GM08714 (cell line): ENCODE measurements at regions not wholly inside any gene's neighbourhood (a gene's known extent, or its start where the extent isn't known, plus 50 kb on each side); places are given as distances from the start of the nearest gene placed in this dataset.
"Not testable (repeated sequence)": the region's sequence is repeated elsewhere in the genome, so short reads cannot be mapped to it uniquely, and the experiment has no call there.

Experiments
- H3K4me3 ChIP-seq: fragments of 200-500 bp; sonication (Bioruptor generic); 2 replicates; pipeline ENCODE4 v1.5.1; 2014; ENCODE audit warnings: mild to moderate bottlenecking, low read length, inconsistent platforms
- ZNF274 ChIP-seq: IDR thresholded peaks from 2 replicates; pipeline ENCODE4 v1.6.1; 2012; ENCODE audit warnings: mild to moderate bottlenecking, low read depth, low read length

GRCh38 chr19:30959011-30959410, 390.2 kb downstream of the TSHZ3 start:
- TF ChIP-seq ZNF274: no peak
- no peak overlapping the region for H3K4me3 ChIP-seq

DNA sequence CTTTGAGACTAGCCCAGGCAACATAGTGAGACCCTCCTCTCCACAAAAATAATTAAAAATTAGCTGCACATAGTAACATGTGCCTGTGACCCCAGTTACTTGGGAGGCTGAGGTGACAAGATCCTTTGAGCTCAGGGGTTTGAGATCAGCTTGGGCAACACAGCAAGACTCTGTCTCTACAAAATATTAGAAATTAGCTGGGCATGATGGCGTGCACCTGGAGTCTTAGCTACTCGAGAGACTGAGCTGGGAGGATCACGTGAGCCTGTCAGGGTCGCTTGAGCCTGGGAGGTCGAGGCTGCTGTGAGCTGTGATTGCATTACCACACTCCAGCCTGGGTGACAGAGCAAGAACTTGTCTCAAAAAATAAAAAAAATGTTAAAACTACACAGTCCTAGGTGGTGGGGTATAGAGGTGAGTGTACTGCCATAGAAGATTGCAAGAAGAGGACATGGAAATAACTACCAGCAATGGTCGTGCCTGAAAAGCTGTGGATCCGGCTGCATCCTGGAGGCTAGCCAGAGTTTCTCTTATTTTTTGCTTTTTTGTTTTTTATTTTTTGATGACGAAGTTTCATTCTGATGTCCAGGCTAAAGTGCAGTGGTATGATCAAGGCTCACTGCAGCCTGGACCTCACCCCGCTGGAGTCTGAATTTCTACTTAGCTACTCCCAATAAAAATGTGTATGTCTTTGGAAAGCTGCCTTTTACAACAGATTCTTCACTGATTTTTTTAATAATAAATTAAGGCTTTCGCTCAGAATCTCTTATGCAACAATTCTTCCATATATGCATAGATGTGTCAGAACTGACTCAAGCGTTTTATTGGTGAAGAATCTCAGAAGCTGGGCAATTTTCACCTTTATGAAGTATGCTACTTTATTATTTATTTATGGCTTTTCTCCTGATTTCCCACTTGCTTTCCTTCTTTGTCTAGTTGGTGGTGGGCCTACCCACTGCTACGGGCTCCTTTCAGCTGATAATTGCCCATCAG, 393.8 kb downstream of the TSHZ3 start:
- no peak for TF ChIP-seq ZNF274
- no peak overlapping the region for H3K4me3 ChIP-seq

GRCh38 chr19:30944276-30944932, 404.8 kb downstream of the TSHZ3 start:
- H3K4me3 ChIP-seq: not testable (repeated sequence)

DNA sequence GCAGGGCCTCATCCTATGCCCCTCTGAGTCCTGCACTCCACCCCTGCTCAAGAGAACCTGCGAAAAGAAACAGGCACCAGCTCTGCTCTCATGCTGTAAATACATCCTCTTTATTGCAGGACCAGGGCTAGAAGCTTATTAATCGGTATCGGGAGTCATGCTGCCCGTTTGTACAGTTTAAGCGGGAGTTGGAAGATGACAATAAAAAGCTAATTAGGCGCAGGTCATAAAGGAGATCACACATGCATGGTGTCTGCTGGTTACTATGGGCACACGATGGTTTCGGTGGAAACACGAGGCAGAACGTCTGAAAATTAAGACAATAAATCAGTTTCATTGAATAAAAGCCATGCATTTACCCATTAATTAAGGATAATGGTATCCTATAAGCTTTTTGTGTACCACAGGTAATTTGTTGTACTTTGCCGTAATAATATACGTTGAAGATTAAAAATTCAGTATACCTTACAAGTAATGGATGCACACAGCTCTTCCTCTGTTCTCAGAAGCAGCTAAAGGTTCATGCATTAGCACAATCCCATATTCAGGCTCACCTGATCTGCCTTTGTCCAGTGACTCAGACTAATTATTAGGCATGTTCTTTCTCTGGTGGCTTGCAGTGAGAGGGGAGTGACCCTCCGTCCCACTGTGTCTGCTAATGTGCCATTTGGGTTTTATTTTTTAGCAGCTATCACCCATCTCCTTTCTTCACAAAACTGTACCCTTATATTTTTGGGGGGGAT, 406.0 kb downstream of the TSHZ3 start:
- TF ChIP-seq ZNF274: no peak
- H3K4me3 ChIP-seq: no peak overlapping the region

- TF ChIP-seq ZNF274: no peak
These were observed 406.6 kb downstream of the TSHZ3 start for GRCh38 chr19:30942636-30943035.

GRCh38 chr19:30941591-30941990, 407.6 kb downstream of the TSHZ3 start:
- no peak for TF ChIP-seq ZNF274
- H3K4me3 ChIP-seq: no peak overlapping the region

More at GRCh38 chr19:30942636-30943035, 406.6 kb downstream of the TSHZ3 start:
- no peak overlapping the region for H3K4me3 ChIP-seq

GRCh38 chr19:30936276-30936675, 413.0 kb downstream of the TSHZ3 start:
- H3K4me3 ChIP-seq: no peak overlapping the region
- no peak for TF ChIP-seq ZNF274

GRCh38 chr19:30935146-30935545, 414.1 kb downstream of the TSHZ3 start:
- no peak overlapping the region for H3K4me3 ChIP-seq
- TF ChIP-seq ZNF274: no peak

GRCh38 chr19:30933454-30933853, 415.8 kb downstream of the TSHZ3 start:
- not testable (repeated sequence) for H3K4me3 ChIP-seq

GRCh38 chr19:30932854-30933253, 416.4 kb downstream of the TSHZ3 start:
- no peak for TF ChIP-seq ZNF274
- no peak overlapping the region for H3K4me3 ChIP-seq

- TF ChIP-seq ZNF274: no peak
- no peak overlapping the region for H3K4me3 ChIP-seq
These were observed 418.1 kb downstream of the TSHZ3 start for GRCh38 chr19:30930941-30931706.

- TF ChIP-seq ZNF274: no peak
- H3K4me3 ChIP-seq: no peak overlapping the region
These were observed 421.5 kb downstream of the TSHZ3 start for GRCh38 chr19:30927705-30928104.

GRCh38 chr19:30924670-30925069, 424.6 kb downstream of the TSHZ3 start:
- no peak for TF ChIP-seq ZNF274
- no peak overlapping the region for H3K4me3 ChIP-seq

GRCh38 chr19:30924069-30924636, 425.1 kb downstream of the TSHZ3 start:
- no peak overlapping the region for H3K4me3 ChIP-seq
- TF ChIP-seq ZNF274: no peak
